Naive thymus-derived CD8-positive, alpha-beta T cell (primary cell): ENCODE measurements at regions not wholly inside any gene's neighbourhood (a gene's known extent, or its start where the extent isn't known, plus 50 kb on each side); places are given as distances from the start of the nearest gene placed in this dataset.
"Not testable (repeated sequence)": the region's sequence is repeated elsewhere in the genome, so short reads cannot be mapped to it uniquely, and the experiment has no call there.

Experiments
- ATAC-seq, 2 donors: fragments of 150-1000 bp; cut with Tn5 transposase in 1 of 2; sonication (Bioruptor Pico), chemical (Tn5 transposase) in 1 of 2; 1 replicate in 1 of 2; 2 replicates in 1 of 2; pipeline ENCODE4 v1.10.0; 2021; ENCODE audit warnings: mild to moderate bottlenecking in 2 of 2, moderate library complexity in 2 of 2
- POLR2A ChIA-PET: fragments of 350-600 bp; sonication (Branson Sonifier 250); formaldehyde crosslinking; loops from one replicate; lab custom pipeline; 2021; ENCODE audit warnings: antibody characterized with exemption; lab: Charles Lee
- DNase-seq, 10 donors: peaks; one replicate each; pipeline versions ENCODE4 v3.0.0 to v3.0.0-alpha.2; 2020 to 2022
- H3K27ac Mint-ChIP-seq, 10 donors: one replicate each; pipeline ENCODE4 v1.8.0; 2020 to 2022; ENCODE audit warnings: mild to moderate bottlenecking in 10 of 10, mixed read lengths in 10 of 10, moderate library complexity in 4 of 10, inconsistent platforms in 1 of 10
- H3K27me3 Mint-ChIP-seq, 5 donors: one replicate each; pipeline ENCODE4 v1.8.0; 2021 to 2022; ENCODE audit warnings: mixed read lengths in 5 of 5
- H3K36me3 Mint-ChIP-seq, 3 donors: one replicate each; pipeline ENCODE4 v1.8.0; 2020 to 2022; ENCODE audit warnings: mixed read lengths in 3 of 3, mild to moderate bottlenecking in 2 of 3, inconsistent platforms in 1 of 3
- H3K4me1 Mint-ChIP-seq, 4 donors: one replicate each; pipeline ENCODE4 v1.8.0; 2021 to 2022; ENCODE audit warnings: mixed read lengths in 4 of 4
- H3K4me3 Mint-ChIP-seq, 10 donors: one replicate each; pipeline ENCODE4 v1.8.0; 2020 to 2022; ENCODE audit warnings: mild to moderate bottlenecking in 10 of 10, mixed read lengths in 10 of 10, moderate library complexity in 6 of 10, inconsistent platforms in 1 of 10
- H3K9me3 Mint-ChIP-seq, 9 donors: one replicate each; pipeline ENCODE4 v1.8.0; 2020 to 2022; ENCODE audit warnings: mixed read lengths in 9 of 9, mild to moderate bottlenecking in 3 of 9, inconsistent platforms in 1 of 9, moderate library complexity in 1 of 9

GRCh38 chr14:19168261-19168660, 201.0 kb downstream of the POTEM start:
- H3K27me3 Mint-ChIP-seq, H3K36me3 Mint-ChIP-seq, H3K4me1 Mint-ChIP-seq, H3K9me3 Mint-ChIP-seq, H3K27ac Mint-ChIP-seq, POLR2A ChIA-PET, H3K4me3 Mint-ChIP-seq, ATAC-seq: not testable (repeated sequence)
- peak in 1 of 10 donors; percentile 62 for DNase-seq

DNA sequence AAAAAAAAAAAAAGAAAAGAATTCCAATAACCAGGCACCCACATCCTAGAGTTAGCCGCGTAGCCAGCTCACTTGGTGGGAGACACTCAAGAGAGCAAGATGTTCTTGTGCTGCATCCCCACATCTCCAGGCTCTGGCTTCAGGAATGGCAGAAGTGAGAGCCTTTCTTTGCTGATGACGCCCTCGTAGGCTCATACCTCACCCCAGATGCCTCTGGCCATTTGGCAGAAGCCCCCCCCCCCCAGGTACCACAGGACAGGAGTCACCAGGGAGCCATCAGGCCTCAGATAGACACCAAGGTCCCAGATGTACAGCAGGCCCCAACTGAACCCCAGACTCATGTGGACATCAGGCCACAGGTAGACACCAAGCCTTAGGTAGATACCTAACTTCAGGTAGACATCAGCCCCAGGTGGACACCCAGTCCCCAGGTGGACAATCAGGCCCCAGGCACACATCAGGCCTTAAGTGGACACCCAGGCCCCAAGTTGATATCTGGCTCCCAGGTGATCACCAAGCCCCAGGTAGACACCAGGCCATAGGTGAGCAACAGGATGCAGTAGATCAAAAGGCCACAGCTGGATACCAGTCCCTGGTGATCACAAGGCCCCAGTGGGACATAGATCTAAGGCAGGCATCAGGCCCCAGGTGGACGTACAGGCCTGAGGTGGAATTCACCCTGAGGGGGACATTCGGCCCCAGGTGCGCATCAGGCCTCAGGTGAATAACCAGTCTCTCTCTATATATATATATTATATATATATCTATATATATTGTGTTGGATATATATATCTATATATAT, 202.5 kb downstream of the POTEM start:
- DNase-seq, result peak in 1 of 10 donors; percentile 59
- H3K9me3 Mint-ChIP-seq, H3K27ac Mint-ChIP-seq, POLR2A ChIA-PET, ATAC-seq, H3K36me3 Mint-ChIP-seq, H3K4me3 Mint-ChIP-seq, H3K27me3 Mint-ChIP-seq, H3K4me1 Mint-ChIP-seq: not testable (repeated sequence)

- H3K36me3 Mint-ChIP-seq, DNase-seq, POLR2A ChIA-PET, H3K4me3 Mint-ChIP-seq, H3K27me3 Mint-ChIP-seq, ATAC-seq, H3K4me1 Mint-ChIP-seq, H3K27ac Mint-ChIP-seq, H3K9me3 Mint-ChIP-seq: not testable (repeated sequence)
These were observed 205.5 kb downstream of the POTEM start for GRCh38 chr14:19172745-19173144.

GRCh38 chr14:19173188-19173587, 206.0 kb downstream of the POTEM start:
- H3K4me3 Mint-ChIP-seq, H3K4me1 Mint-ChIP-seq, POLR2A ChIA-PET, ATAC-seq, H3K9me3 Mint-ChIP-seq, H3K27ac Mint-ChIP-seq, H3K27me3 Mint-ChIP-seq, H3K36me3 Mint-ChIP-seq, DNase-seq: not testable (repeated sequence)

DNA sequence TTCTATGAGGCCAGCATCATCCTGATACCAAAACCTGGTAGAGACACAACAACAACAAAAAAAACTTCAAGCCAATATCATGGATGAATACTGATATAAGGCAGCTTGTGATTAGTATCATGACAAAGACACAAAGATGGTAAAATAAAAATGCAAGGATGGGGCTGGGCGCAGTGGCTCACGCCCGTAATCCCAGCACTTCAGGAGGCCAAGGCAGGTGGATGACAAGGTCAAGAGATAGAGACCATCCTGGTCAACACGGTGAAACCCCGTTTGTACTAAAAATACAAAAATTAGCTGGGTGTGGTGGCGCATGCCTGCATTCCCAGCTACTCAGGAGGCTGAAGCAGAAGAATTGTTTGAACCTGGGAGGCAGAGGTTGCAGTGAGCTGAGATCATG, 210.2 kb downstream of the POTEM start:
- H3K4me3 Mint-ChIP-seq, H3K36me3 Mint-ChIP-seq, H3K27me3 Mint-ChIP-seq, POLR2A ChIA-PET, H3K4me1 Mint-ChIP-seq, DNase-seq, H3K9me3 Mint-ChIP-seq, ATAC-seq: not testable (repeated sequence)
- H3K27ac Mint-ChIP-seq, result peak overlapping the region in 1 of 10 donors; percentile 52

GRCh38 chr14:19180297-19180696, 213.1 kb downstream of the POTEM start:
- H3K4me3 Mint-ChIP-seq, H3K27ac Mint-ChIP-seq, H3K36me3 Mint-ChIP-seq, H3K4me1 Mint-ChIP-seq, H3K9me3 Mint-ChIP-seq, H3K27me3 Mint-ChIP-seq, ATAC-seq, DNase-seq, POLR2A ChIA-PET: not testable (repeated sequence)

- H3K4me1 Mint-ChIP-seq, H3K27ac Mint-ChIP-seq, H3K27me3 Mint-ChIP-seq, DNase-seq, ATAC-seq, H3K36me3 Mint-ChIP-seq, POLR2A ChIA-PET, H3K9me3 Mint-ChIP-seq, H3K4me3 Mint-ChIP-seq: not testable (repeated sequence)
These were observed 213.6 kb downstream of the POTEM start for GRCh38 chr14:19180881-19181280.

DNA sequence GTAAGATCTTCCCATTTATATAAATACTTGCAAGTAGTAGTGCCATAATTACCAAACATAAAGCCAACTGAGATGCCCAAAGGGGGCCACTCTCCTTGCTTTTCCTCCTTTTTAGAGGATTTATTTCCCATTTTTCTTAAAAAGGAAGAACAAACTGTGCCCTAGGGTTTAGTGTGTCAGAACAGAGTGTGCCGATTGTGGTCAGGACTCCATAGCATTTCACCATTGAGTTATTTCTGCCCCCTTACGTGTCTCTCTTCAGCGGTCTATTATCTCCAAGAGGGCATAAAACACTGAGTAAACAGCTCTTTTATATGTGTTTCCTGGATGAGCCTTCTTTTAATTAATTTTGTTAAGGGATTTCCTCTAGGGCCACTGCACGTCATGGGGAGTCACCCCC, 227.9 kb downstream of the POTEM start:
- H3K27ac Mint-ChIP-seq, DNase-seq, H3K4me1 Mint-ChIP-seq, H3K9me3 Mint-ChIP-seq, POLR2A ChIA-PET, ATAC-seq, H3K27me3 Mint-ChIP-seq, H3K4me3 Mint-ChIP-seq, H3K36me3 Mint-ChIP-seq: not testable (repeated sequence)

- POLR2A ChIA-PET, H3K9me3 Mint-ChIP-seq, H3K4me1 Mint-ChIP-seq, H3K27me3 Mint-ChIP-seq, H3K27ac Mint-ChIP-seq, H3K4me3 Mint-ChIP-seq, DNase-seq, H3K36me3 Mint-ChIP-seq: not testable (repeated sequence)
- peak in 1 of 2 donors; percentile 16 for ATAC-seq
These were observed 230.4 kb downstream of the POTEM start for GRCh38 chr14:19197488-19198234.

- POLR2A ChIA-PET, ATAC-seq, H3K27ac Mint-ChIP-seq, H3K9me3 Mint-ChIP-seq, H3K27me3 Mint-ChIP-seq, H3K4me1 Mint-ChIP-seq, DNase-seq, H3K4me3 Mint-ChIP-seq, H3K36me3 Mint-ChIP-seq: not testable (repeated sequence)
These were observed 231.1 kb downstream of the POTEM start for GRCh38 chr14:19198341-19198740.

DNA sequence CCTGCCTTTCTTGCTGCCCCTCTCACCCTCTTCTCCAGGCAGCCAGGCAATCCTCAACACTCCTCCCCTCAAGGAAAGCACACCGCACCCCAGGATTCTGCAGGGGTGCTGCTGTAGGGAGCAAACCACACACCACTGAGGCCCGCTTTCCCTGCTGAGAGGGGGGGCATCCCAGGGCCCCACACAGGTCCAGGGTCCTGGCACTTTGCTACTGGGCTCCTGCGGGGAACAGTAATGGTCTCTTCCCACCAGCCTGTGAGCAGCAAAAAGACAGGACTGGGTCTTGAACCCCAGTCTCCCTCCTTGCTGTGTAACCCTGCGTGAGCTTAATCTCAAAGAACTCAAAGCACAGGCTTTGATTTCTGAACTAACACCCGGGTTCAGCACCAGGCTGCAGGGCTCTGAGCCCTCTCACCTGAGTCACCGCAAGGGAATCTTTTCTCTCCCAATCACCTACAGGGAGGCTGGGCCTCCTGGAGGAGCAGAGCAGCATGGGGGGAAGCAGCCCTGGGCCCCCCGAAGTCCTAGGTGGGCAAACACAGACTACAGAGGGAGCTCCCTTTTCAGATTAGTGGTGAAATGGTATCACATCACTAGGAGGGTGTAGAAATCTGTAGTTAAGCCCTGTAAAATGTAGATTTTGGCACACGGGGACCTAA, 232.6 kb downstream of the POTEG start:
- H3K27ac Mint-ChIP-seq, H3K4me1 Mint-ChIP-seq, H3K4me3 Mint-ChIP-seq, H3K36me3 Mint-ChIP-seq, ATAC-seq, POLR2A ChIA-PET, DNase-seq, H3K27me3 Mint-ChIP-seq, H3K9me3 Mint-ChIP-seq: not testable (repeated sequence)

GRCh38 chr14:19202053-19202442, 232.1 kb downstream of the POTEG start:
- ATAC-seq, H3K9me3 Mint-ChIP-seq, H3K27me3 Mint-ChIP-seq, DNase-seq, POLR2A ChIA-PET, H3K36me3 Mint-ChIP-seq, H3K4me3 Mint-ChIP-seq, H3K27ac Mint-ChIP-seq, H3K4me1 Mint-ChIP-seq: not testable (repeated sequence)

GRCh38 chr14:19203250-19203972, 230.7 kb downstream of the POTEG start:
- H3K9me3 Mint-ChIP-seq, H3K27me3 Mint-ChIP-seq, H3K36me3 Mint-ChIP-seq, H3K4me3 Mint-ChIP-seq, DNase-seq, H3K4me1 Mint-ChIP-seq, POLR2A ChIA-PET: not testable (repeated sequence)
- H3K27ac Mint-ChIP-seq, result peak overlapping the region in 1 of 10 donors; percentile 4
- ATAC-seq, result peak in 1 of 2 donors; percentile 20
